ENCODE measurements at regions not wholly inside any gene's neighbourhood (a gene's known extent, or its start where the extent isn't known, plus 50 kb on each side); places are given as distances from the start of the nearest gene placed in this dataset.
A peak's percentile ranks its signal among the peaks of the same experiment; 100 is the strongest.
"Not testable (repeated sequence)": the region's sequence is repeated elsewhere in the genome, so short reads cannot be mapped to it uniquely, and the experiment has no call there.

- no peak for DNase-seq
These were observed 364.8 kb downstream of the SMARCA1 start for GRCh38 chrX:129158505-129158904.

GRCh38 chrX:129145840-129146272 is 377.4 kb downstream of the SMARCA1 start:
- peak; percentile 37 for DNase-seq

- DNase-seq: no peak
These were observed 377.9 kb downstream of the SMARCA1 start for GRCh38 chrX:129145385-129145784.

- no peak for DNase-seq
These were observed 378.9 kb downstream of the SMARCA1 start for GRCh38 chrX:129144172-129145038.

- peak; percentile 87 for DNase-seq
These were observed 383.3 kb downstream of the SMARCA1 start for GRCh38 chrX:129139837-129140598.

- DNase-seq: no peak
These were observed 398.0 kb downstream of the SMARCA1 start for GRCh38 chrX:129125122-129125914.

- no peak for DNase-seq
These were observed 399.5 kb downstream of the SMARCA1 start for GRCh38 chrX:129123795-129124194.

- DNase-seq: peak; percentile 23
These were observed 406.4 kb downstream of the SMARCA1 start for GRCh38 chrX:129116676-129117470.

- DNase-seq: no peak
These were observed 407.4 kb downstream of the SMARCA1 start for GRCh38 chrX:129115935-129116334.

GRCh38 chrX:129115104-129115503 is 408.2 kb downstream of the SMARCA1 start:
- DNase-seq: peak; percentile 30

- no peak for DNase-seq
These were observed 412.1 kb downstream of the SMARCA1 start for GRCh38 chrX:129111081-129111798.

- DNase-seq: no peak
These were observed 414.4 kb downstream of the SMARCA1 start for GRCh38 chrX:129108936-129109335.

GRCh38 chrX:129099207-129099606 is 424.1 kb downstream of the SMARCA1 start:
- no peak for DNase-seq

GRCh38 chrX:129097668-129098067 is 425.6 kb downstream of the SMARCA1 start:
- no peak for DNase-seq

- DNase-seq: no peak
These were observed 429.6 kb downstream of the SMARCA1 start for GRCh38 chrX:129093706-129094105.

GRCh38 chrX:129092757-129093156 is 430.5 kb downstream of the SMARCA1 start:
- DNase-seq: no peak

GRCh38 chrX:129092242-129092641 is 431.0 kb downstream of the SMARCA1 start:
- DNase-seq: no peak

- no peak for DNase-seq
These were observed 432.2 kb downstream of the SMARCA1 start for GRCh38 chrX:129091097-129091496.

- no peak for DNase-seq
These were observed 436.5 kb downstream of the SMARCA1 start for GRCh38 chrX:129086802-129087201.

- not testable (repeated sequence) for DNase-seq
These were observed 439.0 kb downstream of the SMARCA1 start for GRCh38 chrX:129084291-129084690.

- no peak for DNase-seq
These were observed 445.7 kb downstream of the SMARCA1 start for GRCh38 chrX:129077424-129078170.
